ENCODE measurements at regions not wholly inside any gene's neighbourhood (a gene's known extent, or its start where the extent isn't known, plus 50 kb on each side); places are given as distances from the start of the nearest gene placed in this dataset.
A peak's percentile ranks its signal among the peaks of the same experiment; 100 is the strongest.

DNA sequence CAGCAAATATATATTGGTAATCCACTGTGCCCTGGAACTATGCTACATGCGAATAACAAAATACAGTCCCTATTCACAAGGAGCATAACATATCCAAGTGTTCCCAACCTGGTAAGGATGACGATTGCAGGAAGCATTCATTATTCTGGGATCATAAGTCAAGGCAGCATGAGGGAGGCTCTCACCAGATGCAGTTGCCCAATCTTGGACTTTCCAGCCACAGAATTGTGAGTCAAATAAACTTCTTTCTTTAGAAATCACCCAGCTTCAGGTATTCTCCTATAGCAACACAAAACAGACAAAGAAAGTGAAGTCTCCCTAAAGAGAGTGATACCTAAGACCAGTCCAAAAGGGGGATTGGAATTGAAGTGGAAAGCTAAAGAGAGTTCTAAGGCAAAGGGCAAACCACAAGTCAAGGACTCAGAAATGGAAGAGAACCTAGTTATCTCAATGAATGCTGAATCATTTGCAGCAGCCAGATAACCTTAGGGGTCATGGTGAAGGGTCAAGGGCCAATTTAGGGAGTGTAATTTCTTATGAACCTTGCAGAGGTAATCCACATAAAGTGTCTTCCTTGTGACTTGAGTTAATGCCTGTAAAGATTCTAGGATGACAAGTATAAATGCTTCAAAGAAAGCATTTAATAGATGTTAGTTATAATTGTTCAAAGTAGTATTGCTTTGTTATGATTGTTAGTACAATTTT lies 103.1 kb upstream of the PCDH7 start:
- POLR2A ChIA-PET: no interaction called here
- H3K27me3 ChIP-seq (ENCODE audit: insufficient read depth, low read length): no peaks in the 10 kb centered on the region
- DNase-seq (ENCODE audit: low read depth, low spot score) (no peak), ATAC-seq (no peak)
- no peaks in the 10 kb centered on the region for H3K79me2 ChIP-seq (ENCODE audit: insufficient read depth, low read length)
- no peak overlapping the region for H3K4me2 ChIP-seq (ENCODE audit: low read length)
- intact Hi-C loops (cut with micrococcal nuclease): no loop called here
- CTCF ChIA-PET: no interaction called here
- RAD21 ChIA-PET (ENCODE audit: low non-redundant PET in 1 of 2, low total read pairs in 2 of 2, uncharacterized antibody in 2 of 2, unreplicated experiment in 2 of 2): no interaction called here
- H4K20me1 ChIP-seq (ENCODE audit: insufficient read depth): no peaks in the 10 kb centered on the region
- no TSS peak for BruUV-seq (replicated peaks)
- H3K36me3 ChIP-seq (ENCODE audit: control insufficient read depth in 1 of 2, insufficient read depth in 2 of 2, low read length in 2 of 2): no peaks in the 10 kb centered on the region
- H3K4me3 ChIP-seq (replicated peaks in 1 of 2; ENCODE audit: low read depth in 1 of 2, low read length in 2 of 2): no peak overlapping the region
- H2AFZ ChIP-seq (ENCODE audit: low read depth, low read length, poor library complexity, severe bottlenecking): no peak overlapping the region
- no peak overlapping the region for H3K9ac ChIP-seq (ENCODE audit: low read length)
- no peak overlapping the region for H3K27ac ChIP-seq (ENCODE audit: low read depth, low read length)
- H3K9me2 ChIP-seq (ENCODE audit: insufficient read depth): no peaks in the 10 kb centered on the region
- TF ChIP-seq RAD21 (IDR thresholded peaks at IDR 0.05; ENCODE audit: low read depth) (no peak), ELF1 (IDR thresholded peaks at IDR 0.05; ENCODE audit: borderline replicate concordance, low read depth) (no peak), EGR1 (IDR thresholded peaks at IDR 0.05; ENCODE audit: low read depth) (no peak), FOSL1 (IDR thresholded peaks at IDR 0.05; ENCODE audit: low read depth) (no peak)
- TF ChIP-seq, protein P1, sequence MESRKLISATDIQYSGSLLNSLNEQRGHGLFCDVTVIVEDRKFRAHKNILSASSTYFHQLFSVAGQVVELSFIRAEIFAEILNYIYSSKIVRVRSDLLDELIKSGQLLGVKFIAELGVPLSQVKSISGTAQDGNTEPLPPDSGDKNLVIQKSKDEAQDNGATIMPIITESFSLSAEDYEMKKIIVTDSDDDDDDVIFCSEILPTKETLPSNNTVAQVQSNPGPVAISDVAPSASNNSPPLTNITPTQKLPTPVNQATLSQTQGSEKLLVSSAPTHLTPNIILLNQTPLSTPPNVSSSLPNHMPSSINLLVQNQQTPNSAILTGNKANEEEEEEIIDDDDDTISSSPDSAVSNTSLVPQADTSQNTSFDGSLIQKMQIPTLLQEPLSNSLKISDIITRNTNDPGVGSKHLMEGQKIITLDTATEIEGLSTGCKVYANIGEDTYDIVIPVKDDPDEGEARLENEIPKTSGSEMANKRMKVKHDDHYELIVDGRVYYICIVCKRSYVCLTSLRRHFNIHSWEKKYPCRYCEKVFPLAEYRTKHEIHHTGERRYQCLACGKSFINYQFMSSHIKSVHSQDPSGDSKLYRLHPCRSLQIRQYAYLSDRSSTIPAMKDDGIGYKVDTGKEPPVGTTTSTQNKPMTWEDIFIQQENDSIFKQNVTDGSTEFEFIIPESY (IDR thresholded peaks at IDR 0.05; ENCODE audit: extremely low read depth, insufficient replicate concordance, low read length): no peak
- no peaks in the 10 kb centered on the region for H3K9me3 ChIP-seq (ENCODE audit: control insufficient read depth in 1 of 2, insufficient read depth in 1 of 2, low read depth in 1 of 2, low read length in 2 of 2)
- H3K4me1 ChIP-seq (ENCODE audit: control insufficient read depth in 1 of 2, insufficient read depth in 2 of 2, low read length in 2 of 2): no peaks in the 10 kb centered on the region

DNA sequence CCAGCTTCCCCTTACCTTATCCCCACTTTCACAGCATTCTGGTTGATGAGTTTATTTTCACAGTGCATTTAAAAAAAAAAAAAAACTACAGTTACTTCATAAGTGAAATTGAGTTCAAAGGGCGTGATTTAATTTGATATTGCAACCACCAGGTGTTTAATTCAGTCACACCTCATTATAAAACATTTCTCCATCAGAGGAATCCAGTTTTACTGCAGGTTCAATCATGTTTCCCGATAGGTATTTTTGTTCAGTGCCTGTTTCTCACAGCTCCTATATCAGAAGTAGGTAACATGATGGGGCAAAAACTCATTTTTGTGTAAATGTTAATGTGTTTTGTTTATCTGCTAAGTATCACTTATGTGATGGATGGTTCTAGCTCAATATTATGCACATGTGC lies 102.3 kb upstream of the PCDH7 start:
- ChIA-PET CTCF (no interaction called here), POLR2A (no interaction called here), RAD21 (ENCODE audit: low non-redundant PET in 1 of 2, low total read pairs in 2 of 2, uncharacterized antibody in 2 of 2, unreplicated experiment in 2 of 2) (no interaction called here)
- DNase-seq (ENCODE audit: low read depth, low spot score) (no peak), ATAC-seq (no peak)
- Histone ChIP-seq H2AFZ (ENCODE audit: low read depth, low read length, poor library complexity, severe bottlenecking) (peak overlapping the region; percentile 46), H4K20me1 (ENCODE audit: insufficient read depth) (no peaks in the 10 kb centered on the region), H3K9ac (ENCODE audit: low read length) (no peak overlapping the region), H3K79me2 (ENCODE audit: insufficient read depth, low read length) (no peaks in the 10 kb centered on the region), H3K4me3 (replicated peaks in 1 of 2; ENCODE audit: low read depth in 1 of 2, low read length in 2 of 2) (no peak overlapping the region), H3K27ac (ENCODE audit: low read depth, low read length) (no peak overlapping the region), H3K9me3 (ENCODE audit: control insufficient read depth in 1 of 2, insufficient read depth in 1 of 2, low read depth in 1 of 2, low read length in 2 of 2) (no peaks in the 10 kb centered on the region), H3K4me1 (ENCODE audit: control insufficient read depth in 1 of 2, insufficient read depth in 2 of 2, low read length in 2 of 2) (no peaks in the 10 kb centered on the region), H3K27me3 (ENCODE audit: insufficient read depth, low read length) (no peaks in the 10 kb centered on the region), H3K4me2 (ENCODE audit: low read length) (no peak overlapping the region), H3K9me2 (ENCODE audit: insufficient read depth) (no peaks in the 10 kb centered on the region), H3K36me3 (ENCODE audit: control insufficient read depth in 1 of 2, insufficient read depth in 2 of 2, low read length in 2 of 2) (no peaks in the 10 kb centered on the region)
- BruUV-seq (replicated peaks): no TSS peak
- intact Hi-C loops (cut with micrococcal nuclease): no loop called here
- TF ChIP-seq RAD21 (IDR thresholded peaks at IDR 0.05; ENCODE audit: low read depth) (no peak), POLR2AphosphoS5 (IDR thresholded peaks at IDR 0.05; ENCODE audit: low read depth, low read length) (no peak), ELF1 (IDR thresholded peaks at IDR 0.05; ENCODE audit: borderline replicate concordance, low read depth) (no peak), EZH2 (IDR thresholded peaks at IDR 0.05) (no peak), SRF (IDR thresholded peaks at IDR 0.05; ENCODE audit: low read depth) (no peak), TCF7L2 (IDR thresholded peaks at IDR 0.05; ENCODE audit: borderline replicate concordance, extremely low read depth, insufficient read depth, insufficient read length) (no peak), CBX3 (IDR thresholded peaks at IDR 0.05; ENCODE audit: low read depth) (no peak), JUND (IDR thresholded peaks at IDR 0.05) (no peak), SIN3A (IDR thresholded peaks at IDR 0.05; ENCODE audit: low read depth) (no peak), FOSL1 (IDR thresholded peaks at IDR 0.05; ENCODE audit: low read depth) (no peak), SP1 (IDR thresholded peaks at IDR 0.05; ENCODE audit: low read depth) (no peak), EZH2phosphoT487 (IDR thresholded peaks at IDR 0.05; ENCODE audit: borderline replicate concordance) (no peak), CEBPB (IDR thresholded peaks at IDR 0.05; ENCODE audit: low read depth) (no peak)
- TF ChIP-seq, protein P2, sequence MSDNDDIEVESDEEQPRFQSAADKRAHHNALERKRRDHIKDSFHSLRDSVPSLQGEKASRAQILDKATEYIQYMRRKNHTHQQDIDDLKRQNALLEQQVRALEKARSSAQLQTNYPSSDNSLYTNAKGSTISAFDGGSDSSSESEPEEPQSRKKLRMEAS (IDR thresholded peaks at IDR 0.05): no peak
- TF ChIP-seq, protein P1 (IDR thresholded peaks at IDR 0.05; ENCODE audit: extremely low read depth, insufficient replicate concordance, low read length): no peak

Measured in HCT116 (cell line).